K562 (cell line): ENCODE measurements at regions not wholly inside any gene's neighbourhood (a gene's known extent, or its start where the extent isn't known, plus 50 kb on each side); places are given as distances from the start of the nearest gene placed in this dataset.

Experiments used
- FOXA1 ChIP-seq: fragments of 450-650 bp; IDR thresholded peaks from 2 replicates; pipeline ENCODE4 v1.6.1; 2016; ENCODE audit warnings: mild to moderate bottlenecking, borderline replicate concordance
- SMAD3 ChIP-seq: fragments of 450-650 bp; formaldehyde crosslinking; conservative IDR thresholded peaks from 2 replicates; pipeline ENCODE4 v1.4.0; 2020; ENCODE audit warnings: mild to moderate bottlenecking

- TF ChIP-seq FOXA1 (no peak), SMAD3 (no peak)
Measured at GRCh38 chr4:71275004-71275403, 63.8 kb upstream of the SLC4A4 start.
